ENCODE measurements at regions not wholly inside any gene's neighbourhood (a gene's known extent, or its start where the extent isn't known, plus 50 kb on each side); places are given as distances from the start of the nearest gene placed in this dataset.
"Not testable (repeated sequence)": the region's sequence is repeated elsewhere in the genome, so short reads cannot be mapped to it uniquely, and the experiment has no call there.

- DNase-seq (ENCODE audit: low spot score) = no peak
Observed at GRCh38 chr7:142636751-142637150, 112.5 kb upstream of the PRSS1 start.

GRCh38 chr7:142636107-142636506, 113.2 kb upstream of the PRSS1 start:
- DNase-seq (ENCODE audit: low spot score) = not testable (repeated sequence)

GRCh38 chr7:142632271-142633134, 116.8 kb upstream of the PRSS1 start:
- DNase-seq (ENCODE audit: low spot score) = peak; percentile 84

DNA sequence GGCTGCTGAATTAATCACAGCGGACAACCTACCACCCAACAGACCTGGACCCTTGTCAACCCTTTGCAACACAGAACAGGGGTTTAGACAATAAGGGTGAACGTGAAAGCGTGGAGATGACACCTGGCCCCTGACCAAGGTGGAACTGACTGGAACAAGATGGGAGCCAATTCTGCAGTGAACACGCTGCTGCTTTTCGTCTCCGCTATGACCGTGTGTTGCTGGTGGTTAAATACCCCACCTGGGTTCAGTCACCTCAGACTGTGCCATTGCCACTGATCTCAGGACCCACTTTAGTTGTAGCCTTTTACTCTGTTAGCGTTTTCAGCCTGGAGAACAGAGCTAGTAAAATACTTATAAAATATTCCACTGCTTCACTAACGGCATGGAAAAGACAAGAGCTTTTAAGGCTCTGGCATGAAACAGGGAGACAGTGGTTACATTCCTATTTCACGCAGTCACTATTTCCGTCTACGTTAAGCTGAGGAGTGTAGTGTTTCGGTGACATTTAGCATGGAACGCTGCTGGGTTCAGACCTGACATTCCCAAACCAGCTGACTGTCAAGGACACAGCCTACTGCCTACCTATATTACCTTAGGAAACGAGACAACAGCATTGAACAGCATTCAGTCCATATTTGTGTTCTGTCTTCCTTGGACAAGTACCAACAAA, 119.5 kb upstream of the PRSS1 start:
- DNase-seq (ENCODE audit: low spot score) = peak; percentile 60

GRCh38 chr7:142628945-142629344, 120.3 kb upstream of the PRSS1 start:
- no peak for DNase-seq (ENCODE audit: low spot score)

DNA sequence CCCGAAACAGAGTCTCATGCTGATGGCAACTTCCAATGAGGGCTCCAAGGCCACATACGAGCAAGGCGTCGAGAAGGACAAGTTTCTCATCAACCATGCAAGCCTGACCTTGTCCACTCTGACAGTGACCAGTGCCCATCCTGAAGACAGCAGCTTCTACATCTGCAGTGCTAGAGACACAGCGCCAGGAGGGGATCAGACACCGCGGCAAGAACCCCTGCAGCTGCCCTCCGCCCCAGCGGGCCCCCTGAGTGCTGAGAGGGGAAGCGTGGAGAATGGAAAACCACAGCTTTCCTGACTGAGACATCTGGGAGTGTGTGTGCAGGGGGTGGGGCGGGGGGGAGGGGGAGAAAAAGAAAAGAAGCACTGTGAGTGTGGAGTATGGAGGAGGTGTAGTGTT, 122.0 kb upstream of the PRSS1 start:
- not testable (repeated sequence) for DNase-seq (ENCODE audit: low spot score)

DNA sequence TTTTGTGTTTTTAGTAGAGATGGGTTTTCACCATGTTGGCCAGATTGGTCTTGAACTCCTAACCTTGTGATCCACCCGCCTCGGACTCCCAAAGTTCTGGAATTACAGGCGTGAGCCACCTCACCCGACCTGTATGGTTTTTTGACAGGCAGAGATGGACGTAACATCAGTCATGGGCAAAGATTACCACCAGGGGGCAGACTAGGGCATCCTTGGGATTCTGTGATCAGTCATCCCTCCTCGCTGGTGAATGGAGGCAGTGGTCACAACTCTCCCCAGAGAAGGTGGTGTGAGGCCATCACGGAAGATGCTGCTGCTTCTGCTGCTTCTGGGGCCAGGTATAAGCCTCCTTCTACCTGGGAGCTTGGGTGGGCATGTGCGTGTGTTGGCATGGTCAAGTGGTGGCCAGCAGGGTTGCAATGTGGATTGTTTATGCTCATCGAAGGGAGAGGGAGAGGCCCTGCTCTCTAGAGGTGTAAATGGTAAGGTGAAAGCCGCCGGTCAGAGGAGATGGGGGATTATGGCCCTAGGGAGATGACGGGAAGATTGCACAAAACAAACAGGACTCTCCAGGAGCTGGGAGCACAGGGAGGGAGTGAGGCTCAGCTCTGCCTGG, 122.7 kb upstream of the PRSS1 start:
- peak; percentile 35 for DNase-seq (ENCODE audit: low spot score)

DNA sequence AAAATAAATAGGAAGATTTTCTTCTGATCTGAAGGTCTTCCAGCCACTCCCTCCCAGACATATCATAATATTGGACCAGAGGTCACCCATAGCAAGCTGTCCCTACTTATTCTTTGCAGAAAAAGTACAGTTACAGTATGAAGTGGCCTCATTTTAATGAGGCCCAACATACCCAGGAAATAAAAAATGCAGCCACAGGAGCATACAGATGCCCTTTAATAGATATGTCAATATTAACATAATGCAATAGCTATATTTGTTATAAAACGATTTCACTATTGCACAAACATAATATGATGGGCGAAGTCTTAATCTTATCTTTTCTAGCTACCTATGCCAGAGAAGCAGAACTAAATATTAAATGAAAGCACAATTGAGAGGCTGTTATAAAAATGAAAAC, 124.1 kb upstream of the PRSS1 start:
- DNase-seq (ENCODE audit: low spot score) = not testable (repeated sequence)

DNA sequence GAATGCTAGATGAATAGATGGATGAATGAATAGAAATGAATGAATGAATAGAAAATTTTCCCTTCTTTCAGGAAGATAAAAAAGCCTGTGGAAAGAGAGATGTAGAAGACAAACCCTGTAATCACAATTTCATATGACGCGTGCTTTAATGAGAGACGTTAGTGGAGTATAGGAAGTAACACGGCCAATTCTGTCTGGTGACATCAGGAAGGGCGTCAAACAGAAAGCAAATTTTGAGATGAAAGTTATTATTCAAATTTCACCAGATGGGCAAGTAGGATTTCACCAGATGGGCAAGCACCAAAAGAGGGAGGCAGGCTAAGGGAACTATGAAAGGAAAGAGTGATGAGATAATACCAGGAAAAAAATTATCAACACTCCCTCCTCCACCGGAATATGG, 128.9 kb upstream of the PRSS1 start:
- no peak for DNase-seq (ENCODE audit: low spot score)

- DNase-seq (ENCODE audit: low spot score) = no peak
Observed at GRCh38 chr7:142618655-142619351, 130.5 kb upstream of the PRSS1 start.

GRCh38 chr7:142616842-142617241, 132.4 kb upstream of the PRSS1 start:
- no peak for DNase-seq (ENCODE audit: low spot score)

DNA sequence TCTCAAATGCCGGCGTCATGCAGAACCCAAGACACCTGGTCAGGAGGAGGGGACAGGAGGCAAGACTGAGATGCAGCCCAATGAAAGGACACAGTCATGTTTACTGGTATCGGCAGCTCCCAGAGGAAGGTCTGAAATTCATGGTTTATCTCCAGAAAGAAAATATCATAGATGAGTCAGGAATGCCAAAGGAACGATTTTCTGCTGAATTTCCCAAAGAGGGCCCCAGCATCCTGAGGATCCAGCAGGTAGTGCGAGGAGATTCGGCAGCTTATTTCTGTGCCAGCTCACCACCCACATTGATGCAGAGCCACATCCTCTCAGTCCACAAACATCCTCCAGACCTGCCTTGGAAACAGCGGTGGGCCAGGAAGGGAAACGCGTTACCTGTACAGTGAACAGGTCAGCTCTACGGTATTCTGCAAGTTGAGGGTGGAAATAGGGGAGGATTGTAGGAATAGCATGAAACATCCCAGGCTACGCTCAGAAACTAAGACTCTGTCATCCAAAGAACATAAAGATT, 133.1 kb upstream of the PRSS1 start:
- DNase-seq (ENCODE audit: low spot score) = no peak

DNA sequence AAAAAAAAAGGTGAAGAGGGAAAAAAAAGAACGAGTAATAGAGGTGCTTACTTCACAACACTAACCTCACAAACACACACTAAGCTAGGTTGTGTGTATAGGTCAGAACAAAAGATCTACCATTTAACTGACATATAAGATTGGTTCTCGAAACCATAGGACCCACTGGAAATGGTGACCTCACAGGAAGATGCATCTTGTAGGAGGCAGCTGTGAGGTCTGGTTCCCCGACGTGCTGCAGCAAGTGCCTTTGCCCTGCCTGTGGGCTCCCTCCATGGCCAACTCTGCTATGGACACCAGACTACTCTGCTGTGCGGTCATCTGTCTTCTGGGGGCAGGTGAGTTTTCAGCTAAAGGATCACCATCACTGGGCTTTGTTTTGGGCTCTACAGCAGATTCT, 133.8 kb upstream of the PRSS1 start:
- no peak for DNase-seq (ENCODE audit: low spot score)

- no peak for DNase-seq (ENCODE audit: low spot score)
Observed at GRCh38 chr7:142614116-142614515, 135.2 kb upstream of the PRSS1 start.

- no peak for DNase-seq (ENCODE audit: low spot score)
Observed at GRCh38 chr7:142612237-142612881, 136.9 kb upstream of the PRSS1 start.

- DNase-seq (ENCODE audit: low spot score) = no peak
Observed at GRCh38 chr7:142611566-142612236, 137.6 kb upstream of the PRSS1 start.

DNA sequence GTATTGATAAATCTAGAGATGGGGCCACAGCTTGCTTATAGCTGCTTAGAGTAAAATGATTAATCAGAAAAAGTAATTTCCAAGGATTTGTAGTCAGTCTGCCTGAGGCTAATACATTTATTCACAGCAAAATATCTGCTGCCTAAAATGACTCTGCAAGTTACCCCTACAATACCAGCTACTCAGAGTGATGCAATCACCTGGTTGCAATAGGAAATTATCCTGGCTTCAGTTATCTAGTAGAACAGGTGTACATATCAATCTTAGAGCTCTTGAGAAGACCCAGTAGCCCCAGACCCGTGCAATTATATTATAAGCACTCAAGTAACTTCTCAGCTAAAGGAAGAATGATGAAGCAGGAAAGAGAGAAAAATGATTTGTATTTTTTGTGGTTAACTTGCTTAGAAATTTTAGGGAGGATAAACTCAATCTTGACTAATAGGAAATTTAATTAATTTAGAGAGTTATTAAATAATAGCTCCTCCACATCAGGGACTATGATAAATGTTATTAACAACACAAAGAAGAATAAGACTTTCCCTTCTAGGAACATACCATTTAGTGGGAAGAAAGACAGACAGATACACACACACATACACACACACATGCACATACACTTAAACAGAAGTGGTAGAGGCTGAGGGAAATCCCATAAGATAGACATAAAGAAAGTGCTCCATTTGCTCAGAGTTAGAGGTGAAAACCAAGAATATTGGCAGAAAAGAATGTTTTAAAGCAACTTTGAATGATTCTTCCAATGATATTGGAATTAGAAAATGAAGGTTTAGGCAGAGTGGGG, 140.4 kb upstream of the PRSS1 start:
- no peak for DNase-seq (ENCODE audit: low spot score)

DNA sequence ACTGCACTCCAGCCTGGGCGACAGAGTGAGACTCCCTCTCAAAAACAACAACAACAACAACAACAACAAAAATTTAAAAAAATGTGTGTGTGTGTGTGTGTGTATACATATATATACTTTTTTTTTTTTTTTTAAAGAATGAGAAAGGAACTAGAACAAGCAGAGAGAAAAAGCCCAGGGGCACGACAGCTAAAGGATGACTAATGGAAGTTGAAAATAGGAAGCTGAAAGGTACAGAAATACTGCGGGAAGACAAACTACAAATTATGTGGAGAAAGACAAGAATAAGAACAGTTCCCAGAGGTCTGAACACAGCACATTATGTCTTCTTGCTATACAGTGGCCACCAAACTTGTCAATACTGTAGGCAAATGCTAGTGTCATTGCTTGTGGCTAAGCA, 141.9 kb upstream of the PRSS1 start:
- no peak for DNase-seq (ENCODE audit: low spot score)

GRCh38 chr7:142606081-142606480, 143.2 kb upstream of the PRSS1 start:
- DNase-seq (ENCODE audit: low spot score) = no peak

GRCh38 chr7:142604671-142605070, 144.6 kb upstream of the PRSS1 start:
- no peak for DNase-seq (ENCODE audit: low spot score)

Measured in GM03348 (cell line).